Trophoblast cell (in vitro differentiated cells and primary cell): ENCODE measurements at regions not wholly inside any gene's neighbourhood (a gene's known extent, or its start where the extent isn't known, plus 50 kb on each side); places are given as distances from the start of the nearest gene placed in this dataset.

Experiments used
- DNase-seq, 2 donors: peaks; one replicate each; pipeline ENCODE4 v3.0.0-alpha.2; 2016
- H2AFZ ChIP-seq: 2 replicates; pipeline ENCODE4 v1.6.1; 2013; ENCODE audit warnings: low read length, moderate library complexity, mild to moderate bottlenecking; ENCODE audit not compliant: insufficient read depth, poor library complexity
- H2AK5ac ChIP-seq: 2 replicates; pipeline ENCODE4 v1.6.1; 2013; ENCODE audit warnings: mild to moderate bottlenecking, low read length
- H2BK120ac ChIP-seq: 2 replicates; pipeline ENCODE4 v1.6.1; 2013; ENCODE audit warnings: low read length, mild to moderate bottlenecking, moderate library complexity; ENCODE audit not compliant: insufficient read depth, poor library complexity
- H2BK12ac ChIP-seq: 2 replicates; pipeline ENCODE4 v1.6.1; 2013; ENCODE audit warnings: mild to moderate bottlenecking, low read length, moderate library complexity
- H2BK5ac ChIP-seq: 2 replicates; pipeline ENCODE4 v1.6.1; 2013; ENCODE audit warnings: low read length, low read depth, moderate library complexity, mild to moderate bottlenecking; ENCODE audit not compliant: poor library complexity
- H3K14ac ChIP-seq: 2 replicates; pipeline ENCODE4 v1.6.1; 2013; ENCODE audit warnings: mild to moderate bottlenecking, low read length
- H3K18ac ChIP-seq: 2 replicates; pipeline ENCODE4 v1.6.1; 2013; ENCODE audit warnings: mild to moderate bottlenecking, low read length
- H3K23ac ChIP-seq: 2 replicates; pipeline ENCODE4 v1.6.1; 2013; ENCODE audit warnings: low read length
- H3K27ac ChIP-seq: 2 replicates; pipeline ENCODE4 v1.5.1; 2013; ENCODE audit warnings: low read depth, mild to moderate bottlenecking, inconsistent platforms, low read length, moderate library complexity
- H3K27me3 ChIP-seq: 2 replicates; pipeline ENCODE4 v1.6.1; 2013; ENCODE audit warnings: inconsistent platforms, mild to moderate bottlenecking, low read length, moderate library complexity; ENCODE audit not compliant: insufficient read depth
- H3K36me3 ChIP-seq, 2 experiments: 1 replicate in 1 of 2; 2 replicates in 1 of 2; pipeline ENCODE4 v1.6.1; 2013; ENCODE audit warnings: low read length in 2 of 2, mild to moderate bottlenecking in 2 of 2, moderate library complexity in 1 of 2; ENCODE audit not compliant: insufficient read depth in 2 of 2, control insufficient read depth in 1 of 2
- H3K4ac ChIP-seq: 2 replicates; pipeline ENCODE4 v1.6.1; 2013; ENCODE audit warnings: low read depth, mild to moderate bottlenecking, low read length, moderate library complexity
- H3K4me1 ChIP-seq, 2 experiments: 1 replicate in 1 of 2; 2 replicates in 1 of 2; pipeline ENCODE4 v1.6.1; 2013; ENCODE audit warnings: low read length in 2 of 2, mild to moderate bottlenecking in 2 of 2, moderate library complexity in 1 of 2; ENCODE audit not compliant: insufficient read depth in 2 of 2, control insufficient read depth in 1 of 2
- H3K4me2 ChIP-seq: 2 replicates; pipeline ENCODE4 v1.6.1; 2013; ENCODE audit warnings: inconsistent platforms, mild to moderate bottlenecking, low read length, moderate library complexity
- H3K4me3 ChIP-seq: 2 replicates; pipeline ENCODE4 v1.5.1; 2013; ENCODE audit warnings: mild to moderate bottlenecking, low read depth, low read length, inconsistent platforms
- H3K79me1 ChIP-seq: one replicate; pipeline ENCODE4 v1.6.1; 2013; ENCODE audit warnings: low read length
- H3K79me2 ChIP-seq: 2 replicates; pipeline ENCODE4 v1.6.1; 2013; ENCODE audit warnings: low read length, mild to moderate bottlenecking; ENCODE audit not compliant: control insufficient read depth, insufficient read depth, poor library complexity
- H3K9ac ChIP-seq: 2 replicates; pipeline ENCODE4 v1.6.1; 2013; ENCODE audit warnings: mild to moderate bottlenecking, low read length
- H3K9me3 ChIP-seq: 2 replicates; pipeline ENCODE4 v1.6.1; 2013; ENCODE audit warnings: low read depth, mild to moderate bottlenecking, control low read depth, inconsistent platforms, low read length; ENCODE audit not compliant: insufficient read depth
- H4K12ac ChIP-seq: 2 replicates; pipeline ENCODE4 v1.6.1; 2013; ENCODE audit warnings: low read depth, mild to moderate bottlenecking, low read length, moderate library complexity
- H4K8ac ChIP-seq: 2 replicates; pipeline ENCODE4 v1.6.1; 2013; ENCODE audit warnings: low read depth, mild to moderate bottlenecking, low read length, moderate library complexity
- H4K91ac ChIP-seq: one replicate; pipeline ENCODE4 v1.6.1; 2013; ENCODE audit warnings: low read depth, mild to moderate bottlenecking, low read length, moderate library complexity
- WGBS: extraction: QIAGEN DNeasy Blood & Tissue Kit; methylation state at CpG from one replicate; pipeline ENCODE4 v1.1.7; 2013; ENCODE audit warnings: missing lambda C conversion rate; ENCODE audit not compliant: insufficient read length, insufficient coverage; ENCODE audit errors: extremely low coverage; 5-methylcytosine and 5-hydroxymethylcytosine counted together

- Histone ChIP-seq H3K36me3 (no peaks in the 10 kb centered on the region), H3K27ac (no peak overlapping the region), H4K91ac (no peak overlapping the region), H3K27me3 (no peaks in the 10 kb centered on the region), H2BK5ac (no peak overlapping the region), H3K14ac (no peak overlapping the region), H4K12ac (no peak overlapping the region), H3K79me2 (no peaks in the 10 kb centered on the region), H4K8ac (no peak overlapping the region), H3K4me1 (no peaks in the 10 kb centered on the region), H2AFZ (no peak overlapping the region), H3K23ac (no peak overlapping the region), H2BK120ac (no peak overlapping the region), H3K79me1 (no peaks in the 10 kb centered on the region), H3K18ac (no peak overlapping the region), H3K4ac (no peak overlapping the region), H3K4me3 (no peak overlapping the region), H3K9ac (no peak overlapping the region), H3K4me2 (no peak overlapping the region), H2AK5ac (no peak overlapping the region), H3K9me3 (no peaks in the 10 kb centered on the region), H2BK12ac (no peak overlapping the region)
- WGBS: no CpG with 5 or more reads among the region's 3 CpGs
- peak in 1 of 2 donors; percentile 45 for DNase-seq
Observed at GRCh38 chrX:18047491-18047890, 173.2 kb downstream of the BEND2 start.

GRCh38 chrX:18045436-18045835 is 175.2 kb downstream of the BEND2 start:
- Histone ChIP-seq H2AFZ (no peak overlapping the region), H3K79me2 (no peaks in the 10 kb centered on the region), H2BK120ac (no peak overlapping the region), H3K36me3 (no peaks in the 10 kb centered on the region), H2BK12ac (no peak overlapping the region), H3K4me3 (no peak overlapping the region), H3K9ac (no peak overlapping the region), H3K27ac (no peak overlapping the region), H4K12ac (no peak overlapping the region), H3K9me3 (no peaks in the 10 kb centered on the region), H3K4me2 (no peak overlapping the region), H3K23ac (no peak overlapping the region), H3K27me3 (no peaks in the 10 kb centered on the region), H3K4me1 (no peaks in the 10 kb centered on the region), H2AK5ac (no peak overlapping the region), H3K14ac (no peak overlapping the region), H3K18ac (no peak overlapping the region), H3K79me1 (no peaks in the 10 kb centered on the region), H3K4ac (no peak overlapping the region), H2BK5ac (no peak overlapping the region), H4K91ac (no peak overlapping the region), H4K8ac (no peak overlapping the region)
- DNase-seq: peak in 1 of 2 donors; percentile 7
- WGBS: no CpG with 5 or more reads among the region's 2 CpGs

- no peaks in the 10 kb centered on the region for H3K4me1 ChIP-seq
- no peak overlapping the region for H3K18ac ChIP-seq
- no peaks in the 10 kb centered on the region for H3K27me3 ChIP-seq
- H3K9me3 ChIP-seq: no peaks in the 10 kb centered on the region
- no peak overlapping the region for H4K8ac ChIP-seq
- H2BK120ac ChIP-seq: no peak overlapping the region
- no CpG with 5 or more reads among the region's 5 CpGs for WGBS
- H2AK5ac ChIP-seq: no peak overlapping the region
- H3K27ac ChIP-seq: no peak overlapping the region
- H3K79me1 ChIP-seq: no peaks in the 10 kb centered on the region
- DNase-seq: no peak
- no peak overlapping the region for H4K91ac ChIP-seq
- no peaks in the 10 kb centered on the region for H3K36me3 ChIP-seq
- H2BK5ac ChIP-seq: no peak overlapping the region
- no peak overlapping the region for H2AFZ ChIP-seq
- H3K4ac ChIP-seq: no peak overlapping the region
- no peak overlapping the region for H4K12ac ChIP-seq
- H3K4me3 ChIP-seq: no peak overlapping the region
- H3K79me2 ChIP-seq: no peaks in the 10 kb centered on the region
- no peak overlapping the region for H3K23ac ChIP-seq
- H3K4me2 ChIP-seq: no peak overlapping the region
- no peak overlapping the region for H3K9ac ChIP-seq
- no peak overlapping the region for H3K14ac ChIP-seq
- no peak overlapping the region for H2BK12ac ChIP-seq
Observed at GRCh38 chrX:18042776-18043175, 177.9 kb downstream of the BEND2 start.

- no peak for DNase-seq
- Histone ChIP-seq H3K79me2 (no peaks in the 10 kb centered on the region), H3K79me1 (no peaks in the 10 kb centered on the region), H3K14ac (no peak overlapping the region), H2BK120ac (no peak overlapping the region), H3K27ac (no peak overlapping the region), H3K9ac (no peak overlapping the region), H3K4me2 (no peak overlapping the region), H2BK5ac (no peak overlapping the region), H4K91ac (no peak overlapping the region), H3K36me3 (no peaks in the 10 kb centered on the region), H3K18ac (no peak overlapping the region), H3K23ac (no peak overlapping the region), H4K8ac (no peak overlapping the region), H3K9me3 (no peaks in the 10 kb centered on the region), H4K12ac (no peak overlapping the region), H2AFZ (no peak overlapping the region), H2AK5ac (no peak overlapping the region), H2BK12ac (no peak overlapping the region), H3K4me1 (no peaks in the 10 kb centered on the region), H3K27me3 (no peaks in the 10 kb centered on the region), H3K4me3 (no peak overlapping the region), H3K4ac (no peak overlapping the region)
- no CpG with 5 or more reads among the region's 1 CpG for WGBS
Observed at GRCh38 chrX:18041656-18042055, 179.0 kb downstream of the BEND2 start.
